ENCODE measurements at regions not wholly inside any gene's neighbourhood (a gene's known extent, or its start where the extent isn't known, plus 50 kb on each side); places are given as distances from the start of the nearest gene placed in this dataset.

- 73 to 76% methylated on average over 2 of the region's 2 CpGs for WGBS, 2 donors
Measured at GRCh38 chr13:47046706-47047105, 149.9 kb upstream of the HTR2A start.

GRCh38 chr13:47044842-47045241, 148.0 kb upstream of the HTR2A start:
- no peak for ATAC-seq
- intact Hi-C loops (cut with DNase I), result no loop called here
- Histone ChIP-seq H3K4me1 (no peaks in the 10 kb centered on the region), H3K9me3 (no peaks in the 10 kb centered on the region), H3K4me3 (no peak overlapping the region), H3K27ac (no peak overlapping the region), H3K27me3 (no peaks in the 10 kb centered on the region), H3K36me3 (replicated peaks in 1 of 2; ENCODE audit: insufficient read depth in 1 of 2, low read depth in 2 of 2) (no peaks in the 10 kb centered on the region)
- TF ChIP-seq POLR2A (IDR thresholded peaks at IDR 0.05) (no peak), CTCF (IDR thresholded peaks at IDR 0.05) (no peak)
- 61 to 65% methylated on average over 2 of the region's 2 CpGs for WGBS, 2 donors
- no peak for DNase-seq

More at GRCh38 chr13:47046706-47047105, 149.9 kb upstream of the HTR2A start:
- Histone ChIP-seq H3K36me3 (replicated peaks in 1 of 2; ENCODE audit: insufficient read depth in 1 of 2, low read depth in 2 of 2) (no peaks in the 10 kb centered on the region), H3K4me1 (no peaks in the 10 kb centered on the region), H3K27me3 (no peaks in the 10 kb centered on the region), H3K27ac (no peak overlapping the region), H3K9me3 (no peaks in the 10 kb centered on the region), H3K4me3 (no peak overlapping the region)
- intact Hi-C loops (cut with DNase I), result no loop called here
- ATAC-seq (no peak), DNase-seq (no peak)
- TF ChIP-seq POLR2A (IDR thresholded peaks at IDR 0.05) (no peak), CTCF (IDR thresholded peaks at IDR 0.05) (no peak)

GRCh38 chr13:47039106-47039505, 142.3 kb upstream of the HTR2A start:
- no peak for ATAC-seq
- intact Hi-C loops (cut with DNase I), result no loop called here
- TF ChIP-seq POLR2A (IDR thresholded peaks at IDR 0.05) (no peak), CTCF (IDR thresholded peaks at IDR 0.05) (no peak)
- Histone ChIP-seq H3K27ac (no peak overlapping the region), H3K27me3 (no peaks in the 10 kb centered on the region), H3K9me3 (no peaks in the 10 kb centered on the region), H3K4me1 (no peaks in the 10 kb centered on the region), H3K36me3 (replicated peaks in 1 of 2; ENCODE audit: insufficient read depth in 1 of 2, low read depth in 2 of 2) (no peaks in the 10 kb centered on the region), H3K4me3 (no peak overlapping the region)
- DNase-seq, result no peak
- WGBS, 2 donors, result 65% methylated on average over 2 of the region's 2 CpGs

GRCh38 chr13:47038188-47038587, 141.3 kb upstream of the HTR2A start:
- peak overlapping the region in 1 of 4 donors; percentile 81 for H3K27ac ChIP-seq
- intact Hi-C loops (cut with DNase I), result no loop called here
- 88 to 91% methylated on average over 1 of the region's 1 CpG for WGBS, 2 donors
- no peaks in the 10 kb centered on the region for H3K36me3 ChIP-seq (replicated peaks in 1 of 2; ENCODE audit: insufficient read depth in 1 of 2, low read depth in 2 of 2)
- ATAC-seq (no peak), DNase-seq (no peak)
- TF ChIP-seq POLR2A (IDR thresholded peaks at IDR 0.05) (no peak), CTCF (IDR thresholded peaks at IDR 0.05) (no peak)
- no peaks in the 10 kb centered on the region for H3K9me3 ChIP-seq
- H3K4me3 ChIP-seq, result no peak overlapping the region
- H3K4me1 ChIP-seq, result no peaks in the 10 kb centered on the region
- no peaks in the 10 kb centered on the region for H3K27me3 ChIP-seq

GRCh38 chr13:47036294-47037008, 139.6 kb upstream of the HTR2A start:
- H3K27me3 ChIP-seq, result no peaks in the 10 kb centered on the region
- peak overlapping the region; percentile 45 to 81 (median 68) for H3K27ac ChIP-seq
- TF ChIP-seq POLR2A (IDR thresholded peaks at IDR 0.05), result peak in 1 of 3 donors; percentile 14
- TF ChIP-seq CTCF (IDR thresholded peaks at IDR 0.05), result no peak
- peak; percentile 94 for ATAC-seq
- H3K36me3 ChIP-seq (replicated peaks in 1 of 2; ENCODE audit: insufficient read depth in 1 of 2, low read depth in 2 of 2), result no peaks in the 10 kb centered on the region
- H3K9me3 ChIP-seq, result no peaks in the 10 kb centered on the region
- peak; percentile 5 to 30 (median 16) for DNase-seq
- no peaks in the 10 kb centered on the region for H3K4me1 ChIP-seq
- WGBS, 2 donors, result 24% methylated on average over 5 of the region's 5 CpGs
- intact Hi-C loops (cut with DNase I), result no loop called here
- H3K4me3 ChIP-seq, result no peak overlapping the region
